Sciatic nerve (tissue), 2 donors: ENCODE measurements at regions not wholly inside any gene's neighbourhood (a gene's known extent, or its start where the extent isn't known, plus 50 kb on each side); places are given as distances from the start of the nearest gene placed in this dataset.

Source experiments
- ATAC-seq: fragments of 200-7000 bp; cut with Tn5 transposase; one replicate; pipeline ENCODE4 v1.9.1; 2020; ENCODE audit warnings: mild to moderate bottlenecking, moderate library complexity
- DNase-seq: peaks from one replicate; pipeline ENCODE4 v3.0.0-alpha.2; 2020; ENCODE audit warnings: low spot score
- intact Hi-C: fragments of 100-400 bp; cut with DNase I; formaldehyde crosslinking; loops from one replicate; pipeline ENCODE4 v1.14.2; 2022
- donor health status: DM: no; HTN: no; CAD: no.
- donor health status: DM: no; HTN: no; CAD: no.

GRCh38 chr20:43812216-43812615 is 85.4 kb upstream of the GTSF1L start:
- intact Hi-C loops: no loop called here
- ATAC-seq: no peak
- DNase-seq: no peak

DNA sequence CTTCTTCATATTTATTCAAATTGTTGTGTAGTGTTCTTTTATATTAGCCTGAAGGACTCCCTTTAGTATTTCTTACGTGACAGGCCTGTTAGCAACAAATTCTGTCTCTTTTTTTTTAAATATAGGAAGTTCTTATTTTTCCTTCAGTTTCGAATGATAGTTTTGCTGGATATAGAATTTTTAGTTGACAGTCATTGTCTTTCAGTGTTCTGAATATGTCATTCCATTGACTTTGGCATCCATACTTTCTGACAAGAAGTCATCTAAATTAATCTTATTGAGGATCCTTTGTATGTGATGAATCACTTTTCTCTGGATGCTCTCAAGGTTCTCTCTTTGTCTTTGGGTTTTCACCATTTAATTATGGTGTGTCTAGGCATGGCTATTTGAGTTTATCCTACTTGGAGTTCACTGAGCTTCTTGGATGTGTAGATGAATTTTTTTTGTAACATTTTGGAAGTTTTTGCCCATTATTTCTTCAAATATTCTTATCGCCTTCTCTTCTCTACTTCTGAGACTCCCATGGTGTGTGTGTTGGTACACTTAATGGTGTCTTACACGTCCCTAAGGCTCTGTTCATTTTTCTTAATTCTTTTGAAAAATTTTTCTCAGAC is 82.5 kb upstream of the GTSF1L start:
- intact Hi-C loops: no loop called here
- DNase-seq (no peak), ATAC-seq (no peak)

DNA sequence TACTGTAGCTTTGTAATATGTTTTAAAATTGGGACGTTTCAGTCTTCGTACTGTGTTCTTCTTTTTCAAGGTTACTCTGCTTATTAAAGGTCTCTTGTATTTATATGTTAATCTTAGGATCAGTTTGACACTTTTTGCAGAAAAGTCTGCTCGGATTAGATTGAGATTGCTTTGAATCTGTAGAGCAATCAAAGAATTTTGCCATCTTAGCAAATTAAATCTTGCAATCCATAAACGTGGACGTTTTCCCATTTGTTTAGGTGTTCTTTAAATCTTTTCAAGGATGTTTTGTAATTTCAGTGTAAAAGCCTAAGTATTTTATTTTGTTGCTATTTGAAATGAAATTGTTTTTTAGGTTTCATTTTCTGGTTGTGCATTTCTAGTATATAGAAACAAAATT is 78.0 kb upstream of the GTSF1L start:
- intact Hi-C loops: no loop called here
- DNase-seq (no peak), ATAC-seq (no peak)

GRCh38 chr20:43803276-43803675 is 76.5 kb upstream of the GTSF1L start:
- no peak for DNase-seq
- no peak for ATAC-seq
- intact Hi-C loops: no loop called here

DNA sequence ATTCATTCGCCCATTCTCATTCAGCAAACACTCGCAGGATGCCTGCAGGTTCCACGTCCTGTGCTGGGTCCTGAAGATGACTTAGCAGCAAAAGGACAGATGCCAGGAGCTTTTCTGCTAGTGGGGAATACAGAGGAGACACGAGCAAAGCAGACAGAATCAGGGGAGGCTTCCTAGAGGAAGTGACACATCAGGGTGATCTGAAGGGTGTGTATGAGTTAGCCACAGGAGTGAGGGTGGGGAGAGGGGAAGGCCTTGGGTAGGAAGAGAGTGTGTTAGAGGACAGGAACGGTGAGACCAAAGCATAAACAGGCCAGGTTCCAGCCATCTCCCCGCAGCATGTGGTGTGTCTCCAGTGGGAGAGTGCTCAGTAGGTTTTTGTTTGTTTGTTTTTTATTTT is 73.4 kb upstream of the GTSF1L start:
- intact Hi-C loops: no loop called here
- no peak for DNase-seq
- no peak for ATAC-seq

GRCh38 chr20:43799741-43800140 is 72.9 kb upstream of the GTSF1L start:
- intact Hi-C loops: no loop called here
- no peak for DNase-seq

GRCh38 chr20:43799150-43799711 is 72.4 kb upstream of the GTSF1L start:
- DNase-seq (no peak), ATAC-seq (no peak)
- intact Hi-C loops: no loop called here

More at GRCh38 chr20:43799741-43800140, 72.9 kb upstream of the GTSF1L start:
- no peak for ATAC-seq

GRCh38 chr20:43798291-43799149 is 71.7 kb upstream of the GTSF1L start:
- no peak for DNase-seq
- intact Hi-C loops: no loop called here
- ATAC-seq: no peak

DNA sequence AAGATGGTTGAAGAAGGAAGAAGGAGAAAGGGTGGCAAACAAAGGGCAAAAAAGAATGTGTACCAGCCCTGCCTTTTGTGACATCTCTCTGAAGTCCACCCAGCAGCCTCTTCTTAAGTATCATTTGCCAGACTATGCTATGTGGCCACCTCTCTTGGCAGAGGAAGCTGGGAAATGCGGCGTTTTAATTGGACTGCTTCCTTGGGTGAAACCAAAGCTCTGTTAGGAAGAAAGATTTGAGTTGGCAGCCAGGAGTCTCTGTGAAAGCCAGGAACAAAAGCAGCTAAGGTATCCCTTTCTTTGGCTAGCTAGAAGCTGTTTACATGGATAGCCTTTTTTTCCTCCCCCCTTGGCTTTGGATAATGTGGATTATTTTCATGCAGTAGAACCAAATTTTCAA is 67.5 kb upstream of the GTSF1L start:
- ATAC-seq (no peak), DNase-seq (no peak)
- intact Hi-C loops: no loop called here

- no peak for ATAC-seq
- DNase-seq: no peak
- intact Hi-C loops: no loop called here
These were observed 62.8 kb upstream of the GTSF1L start for GRCh38 chr20:43789593-43789992.

DNA sequence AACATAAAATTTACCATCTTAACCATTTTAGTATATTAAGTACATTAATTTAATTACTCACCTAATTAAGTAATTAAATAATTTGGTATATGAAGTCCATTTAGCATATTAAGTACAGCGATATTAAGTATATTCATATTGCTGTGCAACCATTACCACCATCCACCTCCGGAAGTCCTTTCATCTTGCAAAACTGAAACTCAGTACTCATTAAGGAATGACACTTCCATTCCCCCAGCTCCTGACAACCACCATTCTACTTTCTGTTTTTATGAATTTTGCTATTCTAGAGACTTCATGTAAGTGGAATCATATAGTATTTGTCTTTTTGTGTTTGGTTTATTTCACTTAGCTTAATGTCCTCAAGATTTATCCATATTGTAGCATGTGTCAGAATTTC is 61.1 kb upstream of the GTSF1L start:
- ATAC-seq (no peak), DNase-seq (no peak)
- intact Hi-C loops: no loop called here

GRCh38 chr20:43786885-43787284 is 60.1 kb upstream of the GTSF1L start:
- intact Hi-C loops: no loop called here
- DNase-seq (no peak), ATAC-seq (no peak)

DNA sequence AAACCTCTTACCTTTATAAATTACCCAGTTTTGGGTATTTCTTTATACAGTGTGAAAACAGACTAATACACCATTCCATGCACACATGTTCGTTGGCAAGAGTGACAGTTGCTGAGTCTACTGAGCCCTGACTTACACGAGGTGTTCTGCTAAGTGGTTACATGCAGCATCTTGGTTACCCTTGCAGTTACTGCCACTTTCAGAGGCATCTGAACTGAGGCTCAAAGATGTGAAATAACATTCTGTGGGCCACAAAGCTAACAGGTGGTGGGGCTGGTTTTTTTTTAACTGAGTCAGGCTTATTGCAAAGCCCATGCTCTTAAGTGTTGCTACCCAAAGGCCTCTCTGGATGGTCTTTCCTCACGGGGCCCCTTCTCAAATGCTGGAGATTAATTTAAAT is 54.4 kb upstream of the GTSF1L start:
- DNase-seq (no peak), ATAC-seq (no peak)
- intact Hi-C loops: no loop called here

GRCh38 chr20:43778375-43778774 is 51.6 kb upstream of the GTSF1L start:
- intact Hi-C loops: loop anchor here (5.0 kb wide), 1 partner anchor 1401 kb away; no protein-coding TSS in a partner anchor
- DNase-seq (no peak), ATAC-seq (no peak)

DNA sequence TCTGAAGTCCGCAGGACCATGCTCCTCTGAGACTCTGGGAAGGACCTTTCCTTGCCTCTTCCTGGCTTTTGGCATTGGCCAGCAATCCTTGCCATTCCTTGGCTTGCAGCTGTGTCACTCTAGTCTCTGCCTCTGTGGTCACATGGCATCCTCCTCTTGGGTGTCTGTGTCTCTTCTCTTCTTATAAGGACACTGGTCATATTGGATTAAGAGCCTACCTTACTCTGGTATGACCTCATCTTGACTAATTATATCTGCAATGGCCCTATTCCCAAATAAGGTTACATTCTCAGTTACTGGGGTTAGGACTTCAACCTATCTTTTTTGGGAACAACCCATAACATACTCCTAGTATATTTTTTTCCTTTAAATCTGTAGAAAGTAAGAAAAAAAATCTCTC is 49.9 kb upstream of the GTSF1L start:
- DNase-seq: no peak
- intact Hi-C loops: loop anchor here (5.0 kb wide), 1 partner anchor 1399 kb away; no protein-coding TSS in a partner anchor
- no peak for ATAC-seq
